Kidney (tissue), 13 donors: ENCODE measurements at regions not wholly inside any gene's neighbourhood (a gene's known extent, or its start where the extent isn't known, plus 50 kb on each side); places are given as distances from the start of the nearest gene placed in this dataset.

Experiments
- DNase-seq, 5 donors: peaks; one replicate each; pipeline ENCODE4 v3.0.0-alpha.2; 2013 to 2020
- FAIRE-seq: peaks from 2 replicates; lab custom pipeline; 2012; peaks lifted over from hg19 to GRCh38; lab: Jason Lieb, UNC
- H3K27ac ChIP-seq, 2 donors: one replicate each; pipeline ENCODE4 v1.7.0; 2013; ENCODE audit warnings: low read depth in 2 of 2, low read length in 2 of 2, inconsistent platforms in 1 of 2
- H3K27me3 ChIP-seq: one replicate; pipeline ENCODE4 v1.7.1; 2013; ENCODE audit warnings: low read length, inconsistent platforms; ENCODE audit not compliant: control insufficient read depth, insufficient read depth
- H3K36me3 ChIP-seq, 3 donors: one replicate each; pipeline versions ENCODE4 v1.7.0 to v1.7.1; 2013; ENCODE audit warnings: low read length in 3 of 3, control low read depth in 1 of 3, inconsistent platforms in 1 of 3; ENCODE audit not compliant: insufficient read depth in 3 of 3, control insufficient read depth in 2 of 3
- H3K4me1 ChIP-seq, 3 donors: one replicate each; pipeline versions ENCODE4 v1.7.0 to v1.7.1; 2013; ENCODE audit warnings: low read length in 3 of 3, inconsistent platforms in 1 of 3, low read depth in 1 of 3; ENCODE audit not compliant: control insufficient read depth in 2 of 3, insufficient read depth in 2 of 3
- H3K4me3 ChIP-seq, 3 donors: one replicate each; pipeline versions ENCODE4 v1.7.0 to v1.8.1; 2013; ENCODE audit warnings: low read length in 3 of 3, control low read depth in 1 of 3, inconsistent platforms in 1 of 3
- H3K9ac ChIP-seq, 3 donors: one replicate each; pipeline versions ENCODE4 v1.7.0 to v1.7.1; 2013; ENCODE audit warnings: low read length in 3 of 3, control low read depth in 1 of 3, inconsistent platforms in 1 of 3
- H3K9me3 ChIP-seq, 3 donors: one replicate each; pipeline versions ENCODE4 v1.7.0 to v1.7.1; 2013; ENCODE audit warnings: low read length in 3 of 3, control low read depth in 1 of 3, inconsistent platforms in 1 of 3; ENCODE audit not compliant: control insufficient read depth in 2 of 3, insufficient read depth in 1 of 3
- CTCF ChIP-seq: IDR thresholded peaks from 3 replicates; pipeline ENCODE4 v1.5.1; 2012; ENCODE audit warnings: mild to moderate bottlenecking, moderate library complexity, borderline replicate concordance; ENCODE audit not compliant: insufficient read depth; ENCODE audit errors: extremely low read depth
- intact Hi-C: fragments of 100-400 bp; cut with DNase I; formaldehyde crosslinking; loops from one replicate; pipeline ENCODE4 v1.11.1; 2022
- donor health status: control.
- donor health status: control.
- donor health status: control.
- donor health status: control.
- donor health status: control.
- donor health status: DM: yes; HTN: yes; CAD: no.
- donor health status: Normal renal cell carcinoma (clear cell type).

GRCh38 chr11:91433284-91434010 lies 791.2 kb upstream of the FAT3 start:
- intact Hi-C loops, result no loop called here
- FAIRE-seq (no peak), DNase-seq (no peak)
- Histone ChIP-seq H3K27me3 (no peaks in the 10 kb centered on the region), H3K9me3 (no peaks in the 10 kb centered on the region), H3K36me3 (no peaks in the 10 kb centered on the region), H3K4me3 (no peak overlapping the region), H3K9ac (no peak overlapping the region), H3K4me1 (no peaks in the 10 kb centered on the region), H3K27ac (no peak overlapping the region)
- TF ChIP-seq CTCF, result no peak

- FAIRE-seq (no peak), DNase-seq (peak in 3 of 5 donors; percentile 45 to 67 (median 56))
- TF ChIP-seq CTCF, result no peak
- Histone ChIP-seq H3K27ac (no peak overlapping the region), H3K27me3 (no peaks in the 10 kb centered on the region), H3K36me3 (no peaks in the 10 kb centered on the region), H3K9ac (no peak overlapping the region), H3K9me3 (no peaks in the 10 kb centered on the region), H3K4me3 (no peak overlapping the region), H3K4me1 (no peaks in the 10 kb centered on the region)
- intact Hi-C loops, result no loop called here
Observed at GRCh38 chr11:91421641-91422040, 803.0 kb upstream of the FAT3 start.

DNA sequence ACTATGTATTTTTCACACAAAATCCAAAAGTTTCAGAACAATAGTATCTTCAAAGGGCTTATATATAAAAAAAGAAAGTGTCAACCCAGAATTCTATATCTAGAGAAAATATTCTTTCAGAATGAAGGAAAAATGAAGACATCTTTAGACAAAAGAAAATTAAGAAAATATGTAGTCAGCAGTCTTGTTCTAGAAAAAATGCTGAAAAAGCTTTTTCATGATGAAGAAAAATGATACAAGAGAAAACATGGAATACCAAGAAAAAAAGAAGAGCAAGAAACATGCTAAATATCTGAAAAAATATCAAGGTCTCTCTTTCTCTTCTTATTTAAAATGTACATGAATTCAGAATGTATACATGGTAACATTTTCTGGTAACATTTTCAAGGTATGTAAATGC lies 816.8 kb upstream of the FAT3 start:
- no peaks in the 10 kb centered on the region for H3K27me3 ChIP-seq
- intact Hi-C loops, result no loop called here
- H3K27ac ChIP-seq, result no peak overlapping the region
- H3K36me3 ChIP-seq, result no peaks in the 10 kb centered on the region
- H3K9me3 ChIP-seq, result no peaks in the 10 kb centered on the region
- no peaks in the 10 kb centered on the region for H3K4me1 ChIP-seq
- H3K4me3 ChIP-seq, result no peak overlapping the region
- TF ChIP-seq CTCF, result no peak
- DNase-seq (no peak), FAIRE-seq (no peak)
- no peak overlapping the region for H3K9ac ChIP-seq

- no peak overlapping the region for H3K9ac ChIP-seq
- H3K27me3 ChIP-seq, result no peaks in the 10 kb centered on the region
- H3K27ac ChIP-seq, result no peak overlapping the region
- intact Hi-C loops, result no loop called here
- DNase-seq, result no peak
- H3K4me1 ChIP-seq, result no peaks in the 10 kb centered on the region
- H3K9me3 ChIP-seq, result no peaks in the 10 kb centered on the region
- H3K36me3 ChIP-seq, result no peaks in the 10 kb centered on the region
- TF ChIP-seq CTCF, result no peak
- FAIRE-seq, result no peak
- H3K4me3 ChIP-seq, result no peak overlapping the region
Observed at GRCh38 chr11:91406009-91406408, 818.6 kb upstream of the FAT3 start.
